Panc1 (cell line): ENCODE measurements at regions not wholly inside any gene's neighbourhood (a gene's known extent, or its start where the extent isn't known, plus 50 kb on each side); places are given as distances from the start of the nearest gene placed in this dataset.

Experiments
- ATAC-seq: fragments of 200-7000 bp; cut with Tn5 transposase; 2 replicates; pipeline ENCODE4 v1.9.1; 2020; ENCODE audit warnings: mild to moderate bottlenecking, moderate library complexity
- BruUV-seq: library from RNA; stranded (reverse); fragments of 400-500 nt; replicated peaks from 2 replicates; lab custom pipeline; 2021; lab: Mats Ljungman, UMichigan
- CTCF ChIA-PET: fragments of 300-600 bp; sonication (Branson Sonifier 250); formaldehyde crosslinking; loops from one replicate; lab custom pipeline; 2022; ENCODE audit warnings: antibody characterized with exemption; lab: Charles Lee
- POLR2A ChIA-PET: fragments of 300-600 bp; sonication (Branson Sonifier 250); formaldehyde crosslinking; loops from one replicate; lab custom pipeline; 2022; ENCODE audit warnings: antibody characterized with exemption; lab: Charles Lee
- DNase-seq: peaks from one replicate; pipeline ENCODE4 v3.0.0-alpha.2; 2010; ENCODE audit warnings: low read depth, low spot score
- H3K27ac ChIP-seq: 2 replicates; pipeline ENCODE4 v1.5.1; 2011; ENCODE audit warnings: mild to moderate bottlenecking, low read length, inconsistent platforms
- H3K27me3 ChIP-seq: fragments of 200-500 bp; sonication (Bioruptor generic); 2 replicates; pipeline ENCODE4 v1.6.0; 2014; ENCODE audit warnings: low read length, inconsistent platforms; ENCODE audit not compliant: control insufficient read depth, insufficient read depth
- H3K36me3 ChIP-seq: fragments of 200-500 bp; sonication (Bioruptor generic); 2 replicates; pipeline ENCODE4 v1.5.1; 2014; ENCODE audit warnings: inconsistent platforms, mild to moderate bottlenecking, low read length, moderate library complexity; ENCODE audit not compliant: control insufficient read depth, insufficient read depth
- H3K4me1 ChIP-seq: 2 replicates; pipeline ENCODE4 v1.5.1; 2011; ENCODE audit warnings: inconsistent platforms, mild to moderate bottlenecking, low read length, moderate library complexity; ENCODE audit not compliant: control insufficient read depth, insufficient read depth
- H3K4me3 ChIP-seq, 2 experiments: 2 replicates each; pipeline ENCODE4 v1.5.1; 2011 to 2012; ENCODE audit warnings: low read depth in 2 of 2, low read length in 2 of 2, mild to moderate bottlenecking in 2 of 2, inconsistent platforms in 1 of 2, moderate library complexity in 1 of 2
- H3K9me3 ChIP-seq: fragments of 200-500 bp; sonication (Bioruptor generic); 2 replicates; pipeline ENCODE4 v1.5.1; 2014; ENCODE audit warnings: low read depth, mild to moderate bottlenecking, inconsistent platforms, low read length, moderate library complexity; ENCODE audit not compliant: control insufficient read depth, insufficient read depth
- POLR2AphosphoS5 ChIP-seq: IDR thresholded peaks from 2 replicates; pipeline ENCODE4 v1.6.1; 2012; ENCODE audit warnings: mild to moderate bottlenecking, low read depth, low read length, moderate library complexity
- SIN3A ChIP-seq: IDR thresholded peaks from 2 replicates; pipeline ENCODE4 v1.6.1; 2012; ENCODE audit warnings: low read depth, mild to moderate bottlenecking, low read length, moderate library complexity, borderline replicate concordance; ENCODE audit not compliant: insufficient read depth
- TCF7L2 ChIP-seq: IDR thresholded peaks from 2 replicates; pipeline ENCODE4 v1.6.1; 2011; ENCODE audit warnings: mild to moderate bottlenecking, low read depth, low read length, inconsistent platforms
- in situ Hi-C: cut with HindIII; loops from 2 replicates; pipeline ENCODE4 v1.10.0; 2016; ENCODE audit warnings: low sequenced_read_pairs, low pct_unique_long_range_greater_than_20kb
- intact Hi-C: fragments of 100-400 bp; cut with micrococcal nuclease; formaldehyde crosslinking; loops from one replicate; pipeline ENCODE4 v1.10.0; 2022; ENCODE audit not compliant: unreplicated experiment
- TF ChIP-seq, protein P1 (sequence below): fragments of 450-650 bp; IDR thresholded peaks from 2 replicates; pipeline ENCODE4 v1.5.1; 2017; ENCODE audit warnings: mild to moderate bottlenecking
- TF ChIP-seq, protein P2 (sequence below), 2 experiments: IDR thresholded peaks; 2 replicates each; pipeline ENCODE4 v1.6.1; 2011 to 2012; ENCODE audit warnings: low read depth in 2 of 2, control low read depth in 1 of 2, low read length in 1 of 2, mild to moderate bottlenecking in 1 of 2, moderate library complexity in 1 of 2; ENCODE audit not compliant: insufficient read depth in 1 of 2

GRCh38 chr15:62636823-62637573 is 405.5 kb upstream of the TPM1 start:
- H3K4me3 ChIP-seq = no peak overlapping the region
- no peaks in the 10 kb centered on the region for H3K36me3 ChIP-seq
- no peaks in the 10 kb centered on the region for H3K27me3 ChIP-seq
- intact Hi-C loops = no loop called here
- ChIA-PET CTCF (no interaction called here), POLR2A (no interaction called here)
- in situ Hi-C loops = no loop called here
- DNase-seq = no peak
- TF ChIP-seq TCF7L2 (no peak), SIN3A (no peak), POLR2AphosphoS5 (no peak)
- TF ChIP-seq, protein P1, sequence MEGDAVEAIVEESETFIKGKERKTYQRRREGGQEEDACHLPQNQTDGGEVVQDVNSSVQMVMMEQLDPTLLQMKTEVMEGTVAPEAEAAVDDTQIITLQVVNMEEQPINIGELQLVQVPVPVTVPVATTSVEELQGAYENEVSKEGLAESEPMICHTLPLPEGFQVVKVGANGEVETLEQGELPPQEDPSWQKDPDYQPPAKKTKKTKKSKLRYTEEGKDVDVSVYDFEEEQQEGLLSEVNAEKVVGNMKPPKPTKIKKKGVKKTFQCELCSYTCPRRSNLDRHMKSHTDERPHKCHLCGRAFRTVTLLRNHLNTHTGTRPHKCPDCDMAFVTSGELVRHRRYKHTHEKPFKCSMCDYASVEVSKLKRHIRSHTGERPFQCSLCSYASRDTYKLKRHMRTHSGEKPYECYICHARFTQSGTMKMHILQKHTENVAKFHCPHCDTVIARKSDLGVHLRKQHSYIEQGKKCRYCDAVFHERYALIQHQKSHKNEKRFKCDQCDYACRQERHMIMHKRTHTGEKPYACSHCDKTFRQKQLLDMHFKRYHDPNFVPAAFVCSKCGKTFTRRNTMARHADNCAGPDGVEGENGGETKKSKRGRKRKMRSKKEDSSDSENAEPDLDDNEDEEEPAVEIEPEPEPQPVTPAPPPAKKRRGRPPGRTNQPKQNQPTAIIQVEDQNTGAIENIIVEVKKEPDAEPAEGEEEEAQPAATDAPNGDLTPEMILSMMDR = no peak
- TF ChIP-seq, protein P2, sequence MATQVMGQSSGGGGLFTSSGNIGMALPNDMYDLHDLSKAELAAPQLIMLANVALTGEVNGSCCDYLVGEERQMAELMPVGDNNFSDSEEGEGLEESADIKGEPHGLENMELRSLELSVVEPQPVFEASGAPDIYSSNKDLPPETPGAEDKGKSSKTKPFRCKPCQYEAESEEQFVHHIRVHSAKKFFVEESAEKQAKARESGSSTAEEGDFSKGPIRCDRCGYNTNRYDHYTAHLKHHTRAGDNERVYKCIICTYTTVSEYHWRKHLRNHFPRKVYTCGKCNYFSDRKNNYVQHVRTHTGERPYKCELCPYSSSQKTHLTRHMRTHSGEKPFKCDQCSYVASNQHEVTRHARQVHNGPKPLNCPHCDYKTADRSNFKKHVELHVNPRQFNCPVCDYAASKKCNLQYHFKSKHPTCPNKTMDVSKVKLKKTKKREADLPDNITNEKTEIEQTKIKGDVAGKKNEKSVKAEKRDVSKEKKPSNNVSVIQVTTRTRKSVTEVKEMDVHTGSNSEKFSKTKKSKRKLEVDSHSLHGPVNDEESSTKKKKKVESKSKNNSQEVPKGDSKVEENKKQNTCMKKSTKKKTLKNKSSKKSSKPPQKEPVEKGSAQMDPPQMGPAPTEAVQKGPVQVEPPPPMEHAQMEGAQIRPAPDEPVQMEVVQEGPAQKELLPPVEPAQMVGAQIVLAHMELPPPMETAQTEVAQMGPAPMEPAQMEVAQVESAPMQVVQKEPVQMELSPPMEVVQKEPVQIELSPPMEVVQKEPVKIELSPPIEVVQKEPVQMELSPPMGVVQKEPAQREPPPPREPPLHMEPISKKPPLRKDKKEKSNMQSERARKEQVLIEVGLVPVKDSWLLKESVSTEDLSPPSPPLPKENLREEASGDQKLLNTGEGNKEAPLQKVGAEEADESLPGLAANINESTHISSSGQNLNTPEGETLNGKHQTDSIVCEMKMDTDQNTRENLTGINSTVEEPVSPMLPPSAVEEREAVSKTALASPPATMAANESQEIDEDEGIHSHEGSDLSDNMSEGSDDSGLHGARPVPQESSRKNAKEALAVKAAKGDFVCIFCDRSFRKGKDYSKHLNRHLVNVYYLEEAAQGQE (IDR thresholded peaks at IDR 0.05; ENCODE audit: insufficient read depth in 1 of 2, low read depth in 2 of 2, low read length in 1 of 2) = no peak
- H3K9me3 ChIP-seq = no peaks in the 10 kb centered on the region
- no peak for ATAC-seq
- no peak overlapping the region for H3K27ac ChIP-seq
- BruUV-seq = no TSS peak
- no peaks in the 10 kb centered on the region for H3K4me1 ChIP-seq

- CTCF ChIA-PET = no interaction called here
Measured at GRCh38 chr15:62637574-62637897, 405.0 kb upstream of the TPM1 start.

More at GRCh38 chr15:62637574-62637897, 405.0 kb upstream of the TPM1 start:
- Histone ChIP-seq H3K9me3 (no peaks in the 10 kb centered on the region), H3K27me3 (no peaks in the 10 kb centered on the region), H3K4me3 (no peak overlapping the region), H3K27ac (no peak overlapping the region), H3K36me3 (no peaks in the 10 kb centered on the region), H3K4me1 (no peaks in the 10 kb centered on the region)
- in situ Hi-C loops = no loop called here
- no TSS peak for BruUV-seq
- no peak for ATAC-seq
- TF ChIP-seq, protein P2 (IDR thresholded peaks at IDR 0.05; ENCODE audit: insufficient read depth in 1 of 2, low read depth in 2 of 2, low read length in 1 of 2) = no peak
- TF ChIP-seq SIN3A (no peak), TCF7L2 (no peak), POLR2AphosphoS5 (no peak)
- TF ChIP-seq, protein P1 = no peak
- POLR2A ChIA-PET = no interaction called here
- intact Hi-C loops = no loop called here
- no peak for DNase-seq
